Calu3 (cell line): ENCODE measurements at regions not wholly inside any gene's neighbourhood (a gene's known extent, or its start where the extent isn't known, plus 50 kb on each side); places are given as distances from the start of the nearest gene placed in this dataset.

Experiments
- BruUV-seq: library from RNA; stranded (reverse); fragments of 400-500 nt; replicated peaks from 2 replicates; lab custom pipeline; 2021; lab: Mats Ljungman, UMichigan
- CTCF ChIA-PET: fragments of 300-600 bp; sonication (Branson Sonifier 250); formaldehyde crosslinking; loops from one replicate; lab custom pipeline; 2022; ENCODE audit warnings: antibody characterized with exemption; lab: Charles Lee
- DNase-seq: peaks from one replicate; pipeline ENCODE4 v3.0.0; 2022
- H3K27ac Mint-ChIP-seq: one replicate; pipeline ENCODE4 v1.8.0; 2022; ENCODE audit warnings: mixed read lengths; ENCODE audit not compliant: unreplicated experiment
- H3K27me3 Mint-ChIP-seq: one replicate; pipeline ENCODE4 v1.8.0; 2022; ENCODE audit warnings: mixed read lengths; ENCODE audit not compliant: unreplicated experiment
- H3K36me3 Mint-ChIP-seq: one replicate; pipeline ENCODE4 v1.8.0; 2022; ENCODE audit warnings: mild to moderate bottlenecking, moderate library complexity, mixed read lengths; ENCODE audit not compliant: insufficient read depth, unreplicated experiment
- H3K4me1 Mint-ChIP-seq: one replicate; pipeline ENCODE4 v1.8.0; 2022; ENCODE audit warnings: mild to moderate bottlenecking, low read depth, mixed read lengths; ENCODE audit not compliant: unreplicated experiment
- H3K4me3 Mint-ChIP-seq: one replicate; pipeline ENCODE4 v1.8.0; 2022; ENCODE audit warnings: mild to moderate bottlenecking, low read depth, moderate library complexity, mixed read lengths; ENCODE audit not compliant: unreplicated experiment
- H3K9me3 Mint-ChIP-seq: one replicate; pipeline ENCODE4 v1.8.0; 2022; ENCODE audit warnings: low read depth, mixed read lengths; ENCODE audit not compliant: unreplicated experiment
- intact Hi-C: fragments of 100-400 bp; cut with micrococcal nuclease; formaldehyde crosslinking; loops from one replicate; pipeline ENCODE4 v1.10.0; 2022; ENCODE audit not compliant: unreplicated experiment
- TF ChIP-seq, protein P1 (sequence below): fragments of 200-600 bp; IDR thresholded peaks from one replicate; pipeline ENCODE4 v1.8.0; 2022; ENCODE audit warnings: antibody characterized with exemption; ENCODE audit not compliant: unreplicated experiment

- DNase-seq: no peak
- TF ChIP-seq, protein P1, sequence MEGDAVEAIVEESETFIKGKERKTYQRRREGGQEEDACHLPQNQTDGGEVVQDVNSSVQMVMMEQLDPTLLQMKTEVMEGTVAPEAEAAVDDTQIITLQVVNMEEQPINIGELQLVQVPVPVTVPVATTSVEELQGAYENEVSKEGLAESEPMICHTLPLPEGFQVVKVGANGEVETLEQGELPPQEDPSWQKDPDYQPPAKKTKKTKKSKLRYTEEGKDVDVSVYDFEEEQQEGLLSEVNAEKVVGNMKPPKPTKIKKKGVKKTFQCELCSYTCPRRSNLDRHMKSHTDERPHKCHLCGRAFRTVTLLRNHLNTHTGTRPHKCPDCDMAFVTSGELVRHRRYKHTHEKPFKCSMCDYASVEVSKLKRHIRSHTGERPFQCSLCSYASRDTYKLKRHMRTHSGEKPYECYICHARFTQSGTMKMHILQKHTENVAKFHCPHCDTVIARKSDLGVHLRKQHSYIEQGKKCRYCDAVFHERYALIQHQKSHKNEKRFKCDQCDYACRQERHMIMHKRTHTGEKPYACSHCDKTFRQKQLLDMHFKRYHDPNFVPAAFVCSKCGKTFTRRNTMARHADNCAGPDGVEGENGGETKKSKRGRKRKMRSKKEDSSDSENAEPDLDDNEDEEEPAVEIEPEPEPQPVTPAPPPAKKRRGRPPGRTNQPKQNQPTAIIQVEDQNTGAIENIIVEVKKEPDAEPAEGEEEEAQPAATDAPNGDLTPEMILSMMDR: no peak
- H3K4me1 Mint-ChIP-seq: peaks cover 35% of the 10 kb centered on the region
- no peak overlapping the region for H3K27ac Mint-ChIP-seq
- no peaks in the 10 kb centered on the region for H3K27me3 Mint-ChIP-seq
- H3K9me3 Mint-ChIP-seq: no peaks in the 10 kb centered on the region
- no peak overlapping the region for H3K4me3 Mint-ChIP-seq
- BruUV-seq: no TSS peak
- CTCF ChIA-PET: no interaction called here
- intact Hi-C loops: no loop called here
- no peaks in the 10 kb centered on the region for H3K36me3 Mint-ChIP-seq
These were observed 269.4 kb upstream of the LRATD1 start for GRCh38 chr2:14363137-14363536.

DNA sequence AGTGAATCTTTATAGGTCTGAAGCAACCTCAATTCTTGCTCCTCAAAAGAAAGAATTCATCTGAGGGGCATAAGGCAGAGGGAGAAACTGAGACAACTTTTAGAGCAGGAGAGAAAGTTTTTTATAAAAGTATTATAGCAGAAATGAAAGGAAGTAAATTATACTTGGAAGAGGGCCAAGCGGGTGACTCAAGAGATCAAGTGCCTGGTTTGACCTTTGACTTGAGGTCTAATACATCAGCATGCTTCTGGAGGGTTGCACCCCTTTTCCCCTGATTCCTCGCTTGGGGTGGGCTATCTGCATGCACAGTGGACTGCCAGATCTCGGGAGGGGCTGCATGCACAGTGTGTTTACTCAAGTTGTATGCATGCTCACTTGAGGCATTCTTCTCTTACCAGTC lies 268.5 kb upstream of the LRATD1 start:
- peaks cover 35% of the 10 kb centered on the region for H3K4me1 Mint-ChIP-seq
- no peaks in the 10 kb centered on the region for H3K9me3 Mint-ChIP-seq
- H3K27ac Mint-ChIP-seq: no peak overlapping the region
- CTCF ChIA-PET: interaction anchor here (1.2 kb wide), 1 partner anchor 9 kb away, joined by 3 read pairs; no protein-coding TSS in a partner anchor
- DNase-seq: no peak
- H3K4me3 Mint-ChIP-seq: no peak overlapping the region
- TF ChIP-seq, protein P1: no peak
- H3K36me3 Mint-ChIP-seq: no peaks in the 10 kb centered on the region
- no peaks in the 10 kb centered on the region for H3K27me3 Mint-ChIP-seq
- intact Hi-C loops: no loop called here
- BruUV-seq: no TSS peak

DNA sequence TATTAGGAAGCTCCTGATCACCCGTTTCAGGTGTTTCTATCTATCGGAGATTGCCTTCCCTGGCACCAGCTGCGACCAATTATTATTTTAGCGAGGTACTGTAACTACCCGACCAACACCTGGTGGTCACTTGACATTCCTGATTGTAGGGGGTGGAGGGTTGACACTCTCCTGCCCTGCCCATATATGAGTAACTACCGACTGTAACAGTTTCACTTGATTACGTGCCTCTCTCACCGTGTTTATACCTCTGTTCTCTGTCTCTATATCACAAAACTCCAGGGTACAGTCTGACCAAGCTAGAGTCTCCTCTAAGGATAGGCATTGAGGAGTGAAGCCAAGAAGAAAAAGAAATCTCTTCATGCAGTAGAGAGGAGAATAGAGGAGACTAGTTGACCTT lies 268.0 kb upstream of the LRATD1 start:
- Mint-ChIP-seq H3K36me3 (no peaks in the 10 kb centered on the region), H3K9me3 (no peaks in the 10 kb centered on the region), H3K4me1 (peaks cover 35% of the 10 kb centered on the region), H3K4me3 (peak overlapping the region; percentile 9), H3K27ac (peak overlapping the region; percentile 15), H3K27me3 (no peaks in the 10 kb centered on the region)
- no TSS peak for BruUV-seq
- no peak for DNase-seq
- CTCF ChIA-PET: interaction anchor here (1.2 kb wide), 1 partner anchor 9 kb away, joined by 3 read pairs; no protein-coding TSS in a partner anchor
- intact Hi-C loops: no loop called here
- TF ChIP-seq, protein P1: no peak

DNA sequence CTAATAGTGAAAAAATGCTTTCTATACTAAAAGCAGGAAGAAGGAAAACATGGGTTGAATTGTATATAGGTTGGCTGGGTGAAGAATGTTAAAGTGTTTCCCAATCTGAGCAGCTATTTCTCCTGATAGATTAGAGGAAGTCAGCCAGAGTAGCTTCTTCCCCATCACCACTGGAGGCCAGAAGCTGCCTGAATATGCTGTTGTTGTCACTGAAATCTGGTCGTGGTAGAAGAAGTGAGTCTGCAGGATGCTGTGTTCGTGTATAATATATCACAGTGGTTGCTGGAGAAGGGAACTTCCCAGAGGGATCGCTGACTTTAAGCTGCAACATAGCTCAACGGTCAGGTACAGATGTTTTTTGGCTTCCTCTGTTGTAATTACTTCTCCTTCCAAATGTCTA lies 247.5 kb upstream of the LRATD1 start:
- no TSS peak for BruUV-seq
- intact Hi-C loops: no loop called here
- H3K4me3 Mint-ChIP-seq: no peak overlapping the region
- H3K36me3 Mint-ChIP-seq: no peaks in the 10 kb centered on the region
- CTCF ChIA-PET: no interaction called here
- no peaks in the 10 kb centered on the region for H3K27me3 Mint-ChIP-seq
- no peak overlapping the region for H3K27ac Mint-ChIP-seq
- DNase-seq: no peak
- H3K4me1 Mint-ChIP-seq: no peaks in the 10 kb centered on the region
- no peaks in the 10 kb centered on the region for H3K9me3 Mint-ChIP-seq
- TF ChIP-seq, protein P1: no peak
